Keratinocyte (primary cell): ENCODE measurements at regions not wholly inside any gene's neighbourhood (a gene's known extent, or its start where the extent isn't known, plus 50 kb on each side); places are given as distances from the start of the nearest gene placed in this dataset.

ENCODE experiments used
- EZH2 ChIP-seq: IDR thresholded peaks from one replicate; pipeline ENCODE4 v1.6.1; 2012; ENCODE audit warnings: inconsistent platforms, mild to moderate bottlenecking, low read length, moderate library complexity
- TF ChIP-seq, protein P1 (sequence below), 3 experiments: IDR thresholded peaks in 1 of 3; conservative IDR thresholded peaks in 1 of 3; optimal IDR thresholded peaks in 1 of 3; 2 replicates in 2 of 3; 3 replicates in 1 of 3; pipeline versions ENCODE3 to v1.5.1; 2011; ENCODE audit warnings: low read length in 3 of 3, mild to moderate bottlenecking in 3 of 3, moderate library complexity in 2 of 3, control low read depth in 1 of 3, inconsistent platforms in 1 of 3; ENCODE audit not compliant: insufficient read depth in 2 of 3; ENCODE audit errors: extremely low read depth in 1 of 3

DNA sequence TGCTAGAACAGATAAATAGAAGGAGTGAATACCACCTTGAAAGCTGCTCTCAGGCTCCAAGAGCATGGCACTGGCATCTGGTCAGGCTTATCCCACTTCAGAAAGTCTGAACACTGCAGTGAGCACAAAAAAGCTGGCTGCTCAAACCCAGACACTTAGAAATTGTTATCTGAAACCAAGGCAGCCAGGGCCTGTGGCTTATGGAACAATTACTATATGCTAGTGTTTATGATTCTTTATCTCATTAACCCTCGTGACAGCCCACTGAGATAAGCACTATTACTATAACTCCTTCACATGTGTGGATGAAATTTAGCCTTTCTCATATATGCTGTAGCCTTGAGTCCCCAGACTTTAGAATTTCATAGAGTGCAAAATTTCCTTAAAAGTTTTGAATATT lies 400.2 kb downstream of the RAB38 start:
- TF ChIP-seq, protein P1, sequence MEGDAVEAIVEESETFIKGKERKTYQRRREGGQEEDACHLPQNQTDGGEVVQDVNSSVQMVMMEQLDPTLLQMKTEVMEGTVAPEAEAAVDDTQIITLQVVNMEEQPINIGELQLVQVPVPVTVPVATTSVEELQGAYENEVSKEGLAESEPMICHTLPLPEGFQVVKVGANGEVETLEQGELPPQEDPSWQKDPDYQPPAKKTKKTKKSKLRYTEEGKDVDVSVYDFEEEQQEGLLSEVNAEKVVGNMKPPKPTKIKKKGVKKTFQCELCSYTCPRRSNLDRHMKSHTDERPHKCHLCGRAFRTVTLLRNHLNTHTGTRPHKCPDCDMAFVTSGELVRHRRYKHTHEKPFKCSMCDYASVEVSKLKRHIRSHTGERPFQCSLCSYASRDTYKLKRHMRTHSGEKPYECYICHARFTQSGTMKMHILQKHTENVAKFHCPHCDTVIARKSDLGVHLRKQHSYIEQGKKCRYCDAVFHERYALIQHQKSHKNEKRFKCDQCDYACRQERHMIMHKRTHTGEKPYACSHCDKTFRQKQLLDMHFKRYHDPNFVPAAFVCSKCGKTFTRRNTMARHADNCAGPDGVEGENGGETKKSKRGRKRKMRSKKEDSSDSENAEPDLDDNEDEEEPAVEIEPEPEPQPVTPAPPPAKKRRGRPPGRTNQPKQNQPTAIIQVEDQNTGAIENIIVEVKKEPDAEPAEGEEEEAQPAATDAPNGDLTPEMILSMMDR (optimal IDR thresholded peaks at IDR 0.05 in 1 of 3, IDR thresholded peaks at IDR 0.05 in 1 of 3, conservative IDR thresholded peaks at IDR 0.05 in 1 of 3; ENCODE audit: extremely low read depth in 1 of 3, insufficient read depth in 2 of 3, low read length in 3 of 3) = no peak
- no peak for TF ChIP-seq EZH2
